ENCODE measurements at regions not wholly inside any gene's neighbourhood (a gene's known extent, or its start where the extent isn't known, plus 50 kb on each side); places are given as distances from the start of the nearest gene placed in this dataset.

DNA sequence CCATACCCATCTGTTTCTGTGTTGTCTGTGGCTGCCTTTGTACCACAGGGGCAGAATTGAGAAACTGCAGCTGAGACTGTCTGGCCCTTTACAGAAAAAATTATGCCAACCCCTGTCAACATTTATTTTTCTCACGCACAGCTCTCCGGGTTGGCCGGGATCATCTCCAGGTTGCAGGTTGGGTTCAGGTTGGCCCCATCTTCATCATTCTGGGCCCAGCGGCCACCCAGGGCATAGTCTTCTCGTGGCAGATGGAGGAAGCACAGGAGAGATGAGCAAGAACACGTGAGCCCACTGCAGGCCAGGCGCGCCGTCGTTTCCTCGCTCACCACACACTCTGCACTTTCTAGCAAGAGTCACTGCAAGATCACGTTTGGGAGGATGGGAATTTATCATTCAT is 66.1 kb upstream of the SEC14L1 start:
- H3K27me3 Mint-ChIP-seq (ENCODE audit: low read depth), result peaks cover 88% of the 10 kb centered on the region
- H3K4me1 Mint-ChIP-seq, result peaks cover 10% of the 10 kb centered on the region
- DNase-seq (ENCODE audit: low spot score in 2 of 2, unreplicated experiment in 2 of 2), result no peak
- TF ChIP-seq, protein P1, sequence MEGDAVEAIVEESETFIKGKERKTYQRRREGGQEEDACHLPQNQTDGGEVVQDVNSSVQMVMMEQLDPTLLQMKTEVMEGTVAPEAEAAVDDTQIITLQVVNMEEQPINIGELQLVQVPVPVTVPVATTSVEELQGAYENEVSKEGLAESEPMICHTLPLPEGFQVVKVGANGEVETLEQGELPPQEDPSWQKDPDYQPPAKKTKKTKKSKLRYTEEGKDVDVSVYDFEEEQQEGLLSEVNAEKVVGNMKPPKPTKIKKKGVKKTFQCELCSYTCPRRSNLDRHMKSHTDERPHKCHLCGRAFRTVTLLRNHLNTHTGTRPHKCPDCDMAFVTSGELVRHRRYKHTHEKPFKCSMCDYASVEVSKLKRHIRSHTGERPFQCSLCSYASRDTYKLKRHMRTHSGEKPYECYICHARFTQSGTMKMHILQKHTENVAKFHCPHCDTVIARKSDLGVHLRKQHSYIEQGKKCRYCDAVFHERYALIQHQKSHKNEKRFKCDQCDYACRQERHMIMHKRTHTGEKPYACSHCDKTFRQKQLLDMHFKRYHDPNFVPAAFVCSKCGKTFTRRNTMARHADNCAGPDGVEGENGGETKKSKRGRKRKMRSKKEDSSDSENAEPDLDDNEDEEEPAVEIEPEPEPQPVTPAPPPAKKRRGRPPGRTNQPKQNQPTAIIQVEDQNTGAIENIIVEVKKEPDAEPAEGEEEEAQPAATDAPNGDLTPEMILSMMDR (IDR thresholded peaks at IDR 0.05; ENCODE audit: unreplicated experiment), result no peak
- no peaks in the 10 kb centered on the region for H3K9me3 Mint-ChIP-seq
- H3K4me3 Mint-ChIP-seq, result no peak overlapping the region
- no peaks in the 10 kb centered on the region for H3K36me3 Mint-ChIP-seq
- no peak overlapping the region for H3K27ac Mint-ChIP-seq

DNA sequence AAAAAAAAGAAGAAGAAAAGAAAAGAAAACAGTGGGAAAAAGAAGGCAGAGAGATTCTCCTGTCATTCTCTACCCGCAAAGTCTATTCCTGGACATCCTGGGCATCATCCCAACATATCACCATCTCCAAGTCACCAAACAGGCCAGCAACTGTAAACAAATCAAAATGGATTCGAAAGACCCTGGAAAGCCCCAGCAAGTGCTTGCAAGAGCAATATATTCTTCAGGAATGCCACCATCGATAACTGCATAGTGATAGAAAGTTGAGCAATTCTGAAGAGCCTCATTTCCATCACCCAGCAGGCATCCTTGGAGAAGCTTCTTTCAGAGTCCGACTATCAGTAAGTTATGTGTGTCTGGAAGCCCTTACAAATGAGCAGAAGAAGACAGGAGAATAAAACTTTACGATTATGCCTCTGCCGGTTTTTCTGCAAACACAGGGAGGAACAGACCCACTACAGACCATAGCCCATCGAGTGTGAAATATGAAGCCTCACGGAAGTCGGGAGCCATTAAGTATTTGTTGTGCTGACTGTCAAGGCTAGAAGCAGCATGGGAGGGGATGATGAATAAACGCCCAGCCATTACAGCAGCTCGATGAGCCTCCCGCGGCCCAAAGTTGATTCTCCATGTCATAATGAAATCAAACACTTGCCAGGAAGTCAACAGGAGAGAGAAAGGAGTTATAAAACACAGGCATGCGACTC is 64.5 kb upstream of the SEC14L1 start:
- Mint-ChIP-seq H3K4me3 (no peak overlapping the region), H3K9me3 (no peaks in the 10 kb centered on the region), H3K36me3 (no peaks in the 10 kb centered on the region), H3K27ac (no peak overlapping the region), H3K27me3 (ENCODE audit: low read depth) (peaks cover 78% of the 10 kb centered on the region), H3K4me1 (peaks cover 10% of the 10 kb centered on the region)
- no peak for DNase-seq (ENCODE audit: low spot score in 2 of 2, unreplicated experiment in 2 of 2)
- TF ChIP-seq, protein P1 (IDR thresholded peaks at IDR 0.05; ENCODE audit: unreplicated experiment), result no peak

DNA sequence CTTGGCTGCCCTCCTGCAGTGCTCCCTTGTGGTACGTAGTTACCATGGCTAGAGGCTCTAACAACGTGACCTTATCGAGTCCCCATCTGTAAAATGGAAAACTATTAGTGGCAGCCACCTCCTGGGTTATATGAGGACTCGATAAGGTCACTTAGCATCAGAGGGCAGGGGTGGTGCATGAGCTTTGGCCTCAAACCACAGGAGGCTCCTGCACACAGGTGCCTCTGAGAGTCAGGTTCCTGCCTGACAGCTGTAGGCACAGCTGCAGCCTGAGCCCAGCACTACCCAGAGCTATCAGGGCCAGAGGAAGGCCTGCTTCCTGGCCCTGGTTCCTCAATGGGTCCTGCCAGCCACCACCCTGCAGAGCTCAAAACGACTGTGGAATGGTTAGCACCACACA is 57.2 kb upstream of the SEC14L1 start:
- H3K4me3 Mint-ChIP-seq, result no peak overlapping the region
- H3K27ac Mint-ChIP-seq, result no peak overlapping the region
- H3K4me1 Mint-ChIP-seq, result peaks cover 8% of the 10 kb centered on the region
- TF ChIP-seq, protein P1 (IDR thresholded peaks at IDR 0.05; ENCODE audit: unreplicated experiment), result no peak
- no peaks in the 10 kb centered on the region for H3K9me3 Mint-ChIP-seq
- H3K36me3 Mint-ChIP-seq, result no peaks in the 10 kb centered on the region
- peaks cover 43% of the 10 kb centered on the region for H3K27me3 Mint-ChIP-seq (ENCODE audit: low read depth)
- DNase-seq (ENCODE audit: low spot score in 2 of 2, unreplicated experiment in 2 of 2), result no peak

DNA sequence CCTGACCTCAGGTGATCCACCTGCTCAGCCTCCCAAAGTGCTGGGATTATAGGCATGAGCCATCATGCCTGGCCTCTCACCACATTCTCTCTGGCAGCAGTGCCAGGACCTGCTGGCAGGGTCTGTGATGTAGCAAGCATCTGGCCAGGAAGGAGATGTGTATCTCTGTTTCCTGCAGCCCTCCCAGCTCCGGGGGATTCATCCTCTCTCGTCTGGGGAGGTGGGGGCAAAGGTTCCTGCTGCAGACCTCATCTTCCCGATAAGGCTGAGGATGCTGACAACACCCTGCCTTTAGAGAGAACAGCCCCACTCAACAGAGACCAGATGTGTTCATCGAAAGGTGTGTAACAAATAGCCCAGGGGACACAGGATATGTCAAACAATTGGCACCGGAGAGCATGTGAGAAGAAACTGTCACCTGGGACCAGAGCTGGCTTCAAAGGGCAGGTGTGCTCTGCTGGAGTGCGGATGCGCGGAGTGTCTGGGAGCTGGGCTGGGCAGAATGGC is 54.8 kb upstream of the SEC14L1 start:
- DNase-seq (ENCODE audit: low spot score in 2 of 2, unreplicated experiment in 2 of 2), result no peak
- Mint-ChIP-seq H3K4me3 (no peak overlapping the region), H3K27ac (no peak overlapping the region)

DNA sequence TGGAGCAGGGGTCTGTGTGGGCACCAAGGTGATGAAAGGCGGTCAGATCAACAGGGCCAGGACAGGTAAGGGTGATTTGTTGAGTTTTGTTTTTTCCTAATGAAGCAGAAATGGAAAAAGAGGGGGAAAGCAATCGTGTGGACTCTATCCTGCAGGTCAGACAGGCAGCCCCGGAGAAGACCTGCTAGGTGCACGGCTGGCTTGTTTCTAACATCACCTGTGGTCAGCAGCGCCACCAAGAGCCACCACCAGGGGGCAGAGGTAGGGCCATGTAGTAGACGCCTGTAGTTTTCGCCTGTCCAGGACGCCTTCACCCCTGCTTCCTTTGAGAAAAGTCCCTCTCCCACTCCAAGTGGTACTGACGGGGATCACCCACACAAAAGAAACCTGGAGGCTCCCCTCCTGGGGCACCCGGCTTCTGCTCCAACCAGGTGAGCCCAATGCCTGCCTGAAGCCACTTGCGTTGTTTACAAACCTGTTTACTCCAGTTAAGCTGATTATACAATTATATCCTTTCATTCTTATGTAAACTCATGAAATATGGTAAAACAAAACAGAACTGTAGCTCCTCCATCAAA is 54.2 kb upstream of the SEC14L1 start:
- Mint-ChIP-seq H3K4me3 (no peak overlapping the region), H3K27ac (no peak overlapping the region), H3K36me3 (peaks cover 2% of the 10 kb centered on the region), H3K9me3 (no peaks in the 10 kb centered on the region), H3K27me3 (ENCODE audit: low read depth) (peaks cover 28% of the 10 kb centered on the region), H3K4me1 (peaks cover 16% of the 10 kb centered on the region)
- TF ChIP-seq, protein P1 (IDR thresholded peaks at IDR 0.05; ENCODE audit: unreplicated experiment), result peak; percentile 95
- peak; percentile 65 to 90 for DNase-seq (ENCODE audit: low spot score in 2 of 2, unreplicated experiment in 2 of 2)

More for the DNA sequence above, 54.8 kb upstream of the SEC14L1 start:
- TF ChIP-seq, protein P1 (IDR thresholded peaks at IDR 0.05; ENCODE audit: unreplicated experiment), result no peak
- Mint-ChIP-seq H3K36me3 (peaks cover 2% of the 10 kb centered on the region), H3K9me3 (no peaks in the 10 kb centered on the region), H3K27me3 (ENCODE audit: low read depth) (peaks cover 32% of the 10 kb centered on the region), H3K4me1 (peaks cover 16% of the 10 kb centered on the region)

Data from mesothelial cell of epicardium (in vitro differentiated cells).